SU-DHL-6 (cell line): ENCODE measurements at regions not wholly inside any gene's neighbourhood (a gene's known extent, or its start where the extent isn't known, plus 50 kb on each side); places are given as distances from the start of the nearest gene placed in this dataset.
"Not testable (repeated sequence)": the region's sequence is repeated elsewhere in the genome, so short reads cannot be mapped to it uniquely, and the experiment has no call there.

Source experiments
- H2AFZ ChIP-seq: fragments of 200-600 bp; sonication (generic); 2 replicates; pipeline ENCODE4 v1.6.1; 2014; ENCODE audit warnings: low read depth, mild to moderate bottlenecking, moderate library complexity, mixed read lengths, antibody characterized with exemption, low read length; ENCODE audit not compliant: severe bottlenecking
- H3F3A ChIP-seq: fragments of 200-600 bp; shearing (Covaris generic); 2 replicates; pipeline ENCODE4 v1.6.0; 2016; ENCODE audit warnings: antibody characterized with exemption, mild to moderate bottlenecking; ENCODE audit not compliant: insufficient read depth
- H3K27ac ChIP-seq: fragments of 200-600 bp; sonication (generic); 2 replicates; pipeline ENCODE4 v1.5.1; 2016; ENCODE audit warnings: low read depth, mild to moderate bottlenecking, low read length, moderate library complexity, mixed read lengths
- H3K27me3 ChIP-seq: fragments of 200-600 bp; sonication (generic), shearing (Covaris generic); 2 replicates; pipeline ENCODE4 v1.6.0; 2014; ENCODE audit warnings: mild to moderate bottlenecking, low read length
- H3K36me3 ChIP-seq: fragments of 200-600 bp; sonication (generic); 2 replicates; pipeline ENCODE4 v1.6.1; 2014; ENCODE audit warnings: mild to moderate bottlenecking, low read length, mixed read lengths
- H3K4me2 ChIP-seq: fragments of 300-600, 200-600 bp; shearing (Covaris generic), sonication (generic); 2 replicates; pipeline ENCODE4 v1.6.0; 2014; ENCODE audit warnings: low read length, low read depth, mild to moderate bottlenecking; ENCODE audit not compliant: poor library complexity, severe bottlenecking
- H3K4me3 ChIP-seq: fragments of 200-600 bp; sonication (generic); 2 replicates; pipeline ENCODE4 v1.5.1; 2014; ENCODE audit warnings: antibody characterized with exemption, low read length, mild to moderate bottlenecking, mixed read lengths; ENCODE audit not compliant: insufficient read depth, poor library complexity, severe bottlenecking
- H3K79me2 ChIP-seq: fragments of 200-600 bp; sonication (generic); 2 replicates; pipeline ENCODE4 v1.6.1; 2014; ENCODE audit warnings: mild to moderate bottlenecking, low read length, moderate library complexity; ENCODE audit not compliant: insufficient read depth
- H3K9ac ChIP-seq: fragments of 200-600 bp; sonication (generic); 2 replicates; pipeline ENCODE4 v1.7.0; 2014; ENCODE audit warnings: mild to moderate bottlenecking, low read length
- H3K9me2 ChIP-seq: fragments of 200-600 bp; sonication (generic); replicated peaks from 2 replicates; pipeline ENCODE4 v1.6.1; 2014; ENCODE audit warnings: low read length; ENCODE audit not compliant: insufficient read depth
- H3K9me3 ChIP-seq: fragments of 200-600 bp; sonication (generic); 2 replicates; pipeline ENCODE4 v1.6.1; 2014; ENCODE audit warnings: low read length, mixed read lengths; ENCODE audit not compliant: insufficient read depth
- H4K20me1 ChIP-seq: fragments of 200-600 bp; sonication (generic); 2 replicates; pipeline ENCODE4 v1.6.1; 2014; ENCODE audit warnings: low read depth, mild to moderate bottlenecking, antibody characterized with exemption, low read length, moderate library complexity, mixed read lengths
- EZH2phosphoT487 ChIP-seq: fragments of 200-600 bp; sonication (generic), shearing (Covaris generic); conservative IDR thresholded peaks from 2 replicates; pipeline ENCODE4 v1.6.1; 2018; ENCODE audit warnings: mild to moderate bottlenecking, antibody characterized with exemption, low read length, moderate library complexity, mixed read lengths
- TF ChIP-seq, protein P1 (sequence below): fragments of 200-600 bp; sonication (generic); IDR thresholded peaks from one replicate; pipeline ENCODE4 v1.5.1; 2017; ENCODE audit warnings: antibody characterized with exemption, mild to moderate bottlenecking, low read length, moderate library complexity; ENCODE audit not compliant: insufficient read depth, poor library complexity, severe bottlenecking

- Histone ChIP-seq H3K27me3 (no peaks in the 10 kb centered on the region), H3K4me3 (no peak overlapping the region), H4K20me1 (no peaks in the 10 kb centered on the region), H3K4me2 (no peak overlapping the region), H3K9me3 (no peaks in the 10 kb centered on the region), H3K27ac (no peak overlapping the region), H3K36me3 (no peaks in the 10 kb centered on the region), H3K79me2 (no peaks in the 10 kb centered on the region), H3K9me2 (no peaks in the 10 kb centered on the region), H2AFZ (no peak overlapping the region), H3F3A (no peaks in the 10 kb centered on the region), H3K9ac (no peak overlapping the region)
- TF ChIP-seq, protein P1, sequence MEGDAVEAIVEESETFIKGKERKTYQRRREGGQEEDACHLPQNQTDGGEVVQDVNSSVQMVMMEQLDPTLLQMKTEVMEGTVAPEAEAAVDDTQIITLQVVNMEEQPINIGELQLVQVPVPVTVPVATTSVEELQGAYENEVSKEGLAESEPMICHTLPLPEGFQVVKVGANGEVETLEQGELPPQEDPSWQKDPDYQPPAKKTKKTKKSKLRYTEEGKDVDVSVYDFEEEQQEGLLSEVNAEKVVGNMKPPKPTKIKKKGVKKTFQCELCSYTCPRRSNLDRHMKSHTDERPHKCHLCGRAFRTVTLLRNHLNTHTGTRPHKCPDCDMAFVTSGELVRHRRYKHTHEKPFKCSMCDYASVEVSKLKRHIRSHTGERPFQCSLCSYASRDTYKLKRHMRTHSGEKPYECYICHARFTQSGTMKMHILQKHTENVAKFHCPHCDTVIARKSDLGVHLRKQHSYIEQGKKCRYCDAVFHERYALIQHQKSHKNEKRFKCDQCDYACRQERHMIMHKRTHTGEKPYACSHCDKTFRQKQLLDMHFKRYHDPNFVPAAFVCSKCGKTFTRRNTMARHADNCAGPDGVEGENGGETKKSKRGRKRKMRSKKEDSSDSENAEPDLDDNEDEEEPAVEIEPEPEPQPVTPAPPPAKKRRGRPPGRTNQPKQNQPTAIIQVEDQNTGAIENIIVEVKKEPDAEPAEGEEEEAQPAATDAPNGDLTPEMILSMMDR = no peak
- TF ChIP-seq EZH2phosphoT487 = no peak
These were observed 63.9 kb upstream of the CNEP1R1 start for GRCh38 chr16:49961089-49961488.

DNA sequence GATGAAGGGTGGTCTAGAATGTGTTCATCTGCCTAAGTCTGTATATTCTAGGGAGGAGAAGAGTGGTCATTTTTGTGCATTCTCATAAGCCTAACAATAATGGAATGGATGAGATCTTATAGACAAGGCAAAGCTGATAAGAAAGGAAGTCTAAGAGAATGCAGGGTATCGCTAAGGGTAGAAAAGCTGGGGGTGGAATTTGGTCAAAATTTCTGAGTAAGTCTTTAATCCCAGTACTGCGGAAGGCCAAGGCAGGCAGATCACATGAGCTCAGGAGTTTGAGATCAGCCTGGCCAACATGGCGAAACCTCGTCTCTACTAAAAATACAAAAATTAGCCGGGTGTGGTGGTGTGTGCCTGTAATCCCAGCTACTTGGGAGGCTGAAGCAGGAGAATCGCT, 62.5 kb upstream of the CNEP1R1 start:
- H3K9me2 ChIP-seq, H3K27ac ChIP-seq, H3K4me2 ChIP-seq, H3K9ac ChIP-seq, H3F3A ChIP-seq, H4K20me1 ChIP-seq, H3K36me3 ChIP-seq, H3K9me3 ChIP-seq, H3K79me2 ChIP-seq, H3K4me3 ChIP-seq, H2AFZ ChIP-seq, H3K27me3 ChIP-seq: not testable (repeated sequence)

DNA sequence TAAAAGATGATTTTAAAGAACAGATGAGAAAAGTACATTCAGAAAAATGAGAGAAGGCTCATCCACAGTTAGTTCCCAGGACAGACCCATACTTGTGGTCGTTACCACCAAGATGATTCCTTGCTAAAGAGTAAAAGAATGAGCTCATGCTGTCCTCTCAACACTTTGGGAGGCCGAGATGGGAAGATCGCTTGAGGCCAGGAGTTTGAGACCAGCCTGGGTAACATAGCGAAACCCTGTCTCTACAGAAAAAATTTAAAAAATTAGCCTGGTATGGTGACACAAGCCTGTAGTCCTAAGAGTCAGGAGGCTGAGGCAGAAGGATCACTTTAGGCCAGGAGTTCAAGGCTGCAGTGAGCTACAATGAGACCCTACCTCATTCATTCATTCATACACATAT, 60.7 kb upstream of the CNEP1R1 start:
- H3K27ac ChIP-seq = no peak overlapping the region
- no peaks in the 10 kb centered on the region for H3K36me3 ChIP-seq
- H3K4me3 ChIP-seq = no peak overlapping the region
- no peaks in the 10 kb centered on the region for H3K27me3 ChIP-seq
- H3K9me2 ChIP-seq = no peaks in the 10 kb centered on the region
- no peak for TF ChIP-seq EZH2phosphoT487
- TF ChIP-seq, protein P1 = no peak
- no peaks in the 10 kb centered on the region for H3K79me2 ChIP-seq
- H3K9ac ChIP-seq = no peak overlapping the region
- no peak overlapping the region for H2AFZ ChIP-seq
- no peaks in the 10 kb centered on the region for H3F3A ChIP-seq
- no peak overlapping the region for H3K4me2 ChIP-seq
- no peaks in the 10 kb centered on the region for H4K20me1 ChIP-seq
- H3K9me3 ChIP-seq = no peaks in the 10 kb centered on the region

DNA sequence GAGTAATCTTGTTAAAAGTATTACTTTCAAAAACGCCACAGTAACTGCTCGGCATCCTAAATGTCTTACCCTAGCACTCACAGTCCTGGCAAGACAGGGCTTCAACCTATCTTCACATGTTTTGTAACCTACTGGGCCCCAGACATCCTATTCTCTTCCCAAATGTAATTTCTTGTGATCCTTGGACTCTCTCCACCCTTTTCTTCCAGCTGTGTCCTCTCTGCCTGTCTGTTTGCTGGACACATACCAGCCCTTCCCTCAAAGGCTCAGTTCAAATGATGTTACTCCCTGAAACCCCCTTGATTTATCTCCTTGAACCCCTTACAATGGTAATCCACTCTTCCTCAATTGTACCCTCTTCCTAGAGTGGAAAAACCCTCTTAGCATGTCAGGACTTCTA, 60.1 kb upstream of the CNEP1R1 start:
- no peak overlapping the region for H3K4me2 ChIP-seq
- H3K9ac ChIP-seq = no peak overlapping the region
- H3K27me3 ChIP-seq = no peaks in the 10 kb centered on the region
- H3F3A ChIP-seq = no peaks in the 10 kb centered on the region
- no peaks in the 10 kb centered on the region for H3K36me3 ChIP-seq
- H3K79me2 ChIP-seq = no peaks in the 10 kb centered on the region
- no peaks in the 10 kb centered on the region for H3K9me2 ChIP-seq
- no peaks in the 10 kb centered on the region for H3K9me3 ChIP-seq
- H4K20me1 ChIP-seq = no peaks in the 10 kb centered on the region
- H3K4me3 ChIP-seq = no peak overlapping the region
- no peak overlapping the region for H2AFZ ChIP-seq
- no peak overlapping the region for H3K27ac ChIP-seq
- TF ChIP-seq EZH2phosphoT487 = no peak
- TF ChIP-seq, protein P1 = no peak
